ELF-1 (cell line): ENCODE measurements at regions not wholly inside any gene's neighbourhood (a gene's known extent, or its start where the extent isn't known, plus 50 kb on each side); places are given as distances from the start of the nearest gene placed in this dataset.
"Not testable (repeated sequence)": the region's sequence is repeated elsewhere in the genome, so short reads cannot be mapped to it uniquely, and the experiment has no call there.

Experiments used
- DNase-seq: peaks from one replicate; pipeline ENCODE4 v3.0.0-alpha.2; 2016; ENCODE audit warnings: low read depth, low spot score

GRCh38 chr6:86738078-86738477 is 199.2 kb upstream of the HTR1E start:
- no peak for DNase-seq

- not testable (repeated sequence) for DNase-seq
Measured at GRCh38 chr6:86731631-86732030, 205.7 kb upstream of the HTR1E start.

GRCh38 chr6:86730772-86731171 is 206.6 kb upstream of the HTR1E start:
- not testable (repeated sequence) for DNase-seq

GRCh38 chr6:86730216-86730615 is 207.1 kb upstream of the HTR1E start:
- DNase-seq, result no peak

GRCh38 chr6:86728976-86729375 is 208.4 kb upstream of the HTR1E start:
- DNase-seq, result no peak

GRCh38 chr6:86724695-86725094 is 212.6 kb upstream of the HTR1E start:
- no peak for DNase-seq

- peak; percentile 9 for DNase-seq
Measured at GRCh38 chr6:86723729-86724128, 213.6 kb upstream of the HTR1E start.

- DNase-seq, result no peak
Measured at GRCh38 chr6:86723151-86723550, 214.2 kb upstream of the HTR1E start.

GRCh38 chr6:86722131-86722530 is 215.2 kb upstream of the HTR1E start:
- no peak for DNase-seq

- no peak for DNase-seq
Measured at GRCh38 chr6:86715676-86716075, 221.7 kb upstream of the HTR1E start.

GRCh38 chr6:86712039-86712438 is 225.3 kb upstream of the HTR1E start:
- no peak for DNase-seq

- no peak for DNase-seq
Measured at GRCh38 chr6:86707545-86708120, 229.7 kb upstream of the HTR1E start.

- peak; percentile 75 for DNase-seq
Measured at GRCh38 chr6:86706449-86706848, 230.9 kb upstream of the HTR1E start.

GRCh38 chr6:86701228-86701627 is 236.1 kb upstream of the HTR1E start:
- not testable (repeated sequence) for DNase-seq

- DNase-seq, result peak; percentile 36
Measured at GRCh38 chr6:86686496-86686895, 250.8 kb upstream of the HTR1E start.

- no peak for DNase-seq
Measured at GRCh38 chr6:86685230-86685797, 252.0 kb upstream of the HTR1E start.

GRCh38 chr6:86683132-86683908 is 254.0 kb upstream of the HTR1E start:
- no peak for DNase-seq

GRCh38 chr6:86682297-86682696 is 255.0 kb upstream of the HTR1E start:
- no peak for DNase-seq

- not testable (repeated sequence) for DNase-seq
Measured at GRCh38 chr6:86681140-86681539, 256.2 kb upstream of the HTR1E start.

GRCh38 chr6:86672125-86672524 is 265.2 kb upstream of the HTR1E start:
- DNase-seq, result not testable (repeated sequence)

GRCh38 chr6:86657192-86657591 is 280.1 kb upstream of the HTR1E start:
- DNase-seq, result no peak

GRCh38 chr6:86629123-86629522 is 308.2 kb upstream of the HTR1E start:
- DNase-seq, result no peak

GRCh38 chr6:86619428-86619827 is 317.9 kb upstream of the HTR1E start:
- DNase-seq, result no peak
